ENCODE measurements at regions not wholly inside any gene's neighbourhood (a gene's known extent, or its start where the extent isn't known, plus 50 kb on each side); places are given as distances from the start of the nearest gene placed in this dataset.

DNA sequence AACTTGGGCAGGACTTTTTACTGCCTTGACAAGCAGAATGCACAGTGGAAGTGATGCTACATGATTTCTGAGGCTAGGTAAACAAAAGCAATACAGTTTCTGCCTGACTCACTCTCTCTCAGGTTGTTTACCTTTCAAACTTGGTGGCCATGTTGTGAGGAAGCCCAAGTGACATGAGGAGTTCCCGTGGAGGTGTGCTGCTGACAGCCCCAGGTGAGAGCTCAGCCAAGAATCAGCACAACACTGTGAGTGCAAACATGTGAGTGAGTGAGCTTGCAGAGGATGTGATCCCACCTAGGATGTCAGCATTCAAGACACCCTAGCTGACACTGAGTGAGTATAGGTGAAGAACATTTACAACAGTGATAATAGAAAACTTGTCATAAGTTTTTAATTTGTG lies 71.1 kb upstream of the IFNAR2 start:
- TF ChIP-seq YY1 (IDR thresholded peaks at IDR 0.05; ENCODE audit: insufficient read depth, insufficient read length) (no peak), ZNF274 (IDR thresholded peaks at IDR 0.05; ENCODE audit: low read depth, low read length) (no peak)
